GM12873 (cell line): ENCODE measurements at regions not wholly inside any gene's neighbourhood (a gene's known extent, or its start where the extent isn't known, plus 50 kb on each side); places are given as distances from the start of the nearest gene placed in this dataset.

Experiments used
- TF ChIP-seq, protein P1 (sequence below): IDR thresholded peaks from 2 replicates; pipeline ENCODE4 v1.5.1; 2012; ENCODE audit warnings: low read depth, mild to moderate bottlenecking, moderate library complexity, low read length, control low read depth; ENCODE audit not compliant: insufficient read depth; ENCODE audit errors: missing control alignments

GRCh38 chr21:38013741-38014140 lies 97.5 kb upstream of the KCNJ6 start:
- TF ChIP-seq, protein P1, sequence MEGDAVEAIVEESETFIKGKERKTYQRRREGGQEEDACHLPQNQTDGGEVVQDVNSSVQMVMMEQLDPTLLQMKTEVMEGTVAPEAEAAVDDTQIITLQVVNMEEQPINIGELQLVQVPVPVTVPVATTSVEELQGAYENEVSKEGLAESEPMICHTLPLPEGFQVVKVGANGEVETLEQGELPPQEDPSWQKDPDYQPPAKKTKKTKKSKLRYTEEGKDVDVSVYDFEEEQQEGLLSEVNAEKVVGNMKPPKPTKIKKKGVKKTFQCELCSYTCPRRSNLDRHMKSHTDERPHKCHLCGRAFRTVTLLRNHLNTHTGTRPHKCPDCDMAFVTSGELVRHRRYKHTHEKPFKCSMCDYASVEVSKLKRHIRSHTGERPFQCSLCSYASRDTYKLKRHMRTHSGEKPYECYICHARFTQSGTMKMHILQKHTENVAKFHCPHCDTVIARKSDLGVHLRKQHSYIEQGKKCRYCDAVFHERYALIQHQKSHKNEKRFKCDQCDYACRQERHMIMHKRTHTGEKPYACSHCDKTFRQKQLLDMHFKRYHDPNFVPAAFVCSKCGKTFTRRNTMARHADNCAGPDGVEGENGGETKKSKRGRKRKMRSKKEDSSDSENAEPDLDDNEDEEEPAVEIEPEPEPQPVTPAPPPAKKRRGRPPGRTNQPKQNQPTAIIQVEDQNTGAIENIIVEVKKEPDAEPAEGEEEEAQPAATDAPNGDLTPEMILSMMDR = no peak

DNA sequence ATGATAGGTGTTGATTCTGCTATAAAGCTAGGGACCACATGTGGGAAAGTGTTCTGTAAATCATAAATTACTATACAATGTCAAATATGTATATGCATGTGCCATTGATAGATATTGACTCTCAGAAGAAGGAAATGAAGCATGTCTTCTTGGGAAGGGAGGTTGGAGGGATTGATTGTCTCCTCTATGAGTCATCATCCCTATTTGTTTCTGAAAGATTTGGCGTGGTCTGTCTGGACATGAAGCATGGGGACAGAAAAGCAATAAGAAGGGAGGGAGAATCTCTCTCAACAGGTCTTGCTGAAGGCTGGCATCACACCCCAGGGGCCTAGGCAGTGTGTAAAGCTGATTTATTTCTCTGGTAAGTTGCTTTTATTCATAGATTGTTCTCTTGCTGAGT lies 98.0 kb upstream of the KCNJ6 start:
- TF ChIP-seq, protein P1 = no peak

- TF ChIP-seq, protein P1 = no peak
Observed at GRCh38 chr21:38027901-38028498, 111.7 kb upstream of the KCNJ6 start.

- TF ChIP-seq, protein P1 = no peak
Observed at GRCh38 chr21:38032082-38032801, 116.0 kb upstream of the KCNJ6 start.

DNA sequence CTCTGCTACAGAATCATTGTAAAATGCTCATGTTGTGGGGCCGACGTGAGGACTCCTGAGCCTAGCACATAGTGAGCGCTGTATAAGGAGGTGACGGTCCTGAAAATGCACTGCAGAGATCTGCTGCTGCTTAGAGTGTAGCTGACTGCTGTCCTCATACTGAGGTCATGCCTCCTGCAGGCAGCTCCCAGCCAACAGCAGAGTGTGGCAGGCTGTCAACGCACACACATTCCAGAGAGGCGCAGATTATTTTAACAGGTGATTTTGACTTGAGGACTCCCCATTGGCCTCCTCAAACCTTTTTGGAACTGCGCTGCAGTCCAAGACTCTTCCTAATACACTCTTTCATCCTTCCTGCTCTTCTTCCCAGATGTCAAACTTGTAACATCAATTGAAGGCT lies 119.8 kb upstream of the KCNJ6 start:
- TF ChIP-seq, protein P1 = no peak

DNA sequence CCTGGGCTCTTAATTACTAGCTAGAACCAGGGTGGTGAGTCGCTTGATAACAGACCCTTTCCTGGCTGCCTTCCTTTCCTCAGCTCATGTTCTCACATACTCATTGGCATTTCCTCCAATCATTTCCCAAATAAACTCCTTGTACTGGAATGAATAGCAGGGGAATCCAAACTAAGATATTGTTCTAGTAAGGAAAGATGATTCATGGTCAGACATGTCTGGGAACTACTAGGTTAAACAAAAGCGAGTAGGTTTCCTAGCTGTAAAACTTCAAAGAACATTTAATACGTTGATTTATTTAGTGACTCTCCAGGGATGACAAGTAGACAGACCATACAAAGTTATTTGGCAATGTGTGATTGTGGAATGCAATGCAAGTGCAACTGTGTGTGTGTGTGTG lies 121.2 kb upstream of the KCNJ6 start:
- TF ChIP-seq, protein P1 = no peak

GRCh38 chr21:38039369-38039768 lies 123.1 kb upstream of the KCNJ6 start:
- TF ChIP-seq, protein P1 = no peak
